Neural progenitor cell (in vitro differentiated cells): ENCODE measurements at regions not wholly inside any gene's neighbourhood (a gene's known extent, or its start where the extent isn't known, plus 50 kb on each side); places are given as distances from the start of the nearest gene placed in this dataset.

ENCODE experiments used
- EZH2 ChIP-seq: fragments of 200-600 bp; sonication (generic); IDR thresholded peaks from 2 replicates; pipeline ENCODE4 v1.6.1; 2017; ENCODE audit warnings: antibody characterized with exemption, mild to moderate bottlenecking, moderate library complexity
- EZH2phosphoT487 ChIP-seq: fragments of 200-600 bp; sonication (generic); IDR thresholded peaks from 2 replicates; pipeline ENCODE4 v1.6.1; 2017; ENCODE audit warnings: antibody characterized with exemption
- TF ChIP-seq, protein P1 (sequence below): fragments of 200-600 bp; sonication (generic); IDR thresholded peaks from 2 replicates; pipeline ENCODE4 v1.5.1; 2017; ENCODE audit warnings: antibody characterized with exemption, mild to moderate bottlenecking

DNA sequence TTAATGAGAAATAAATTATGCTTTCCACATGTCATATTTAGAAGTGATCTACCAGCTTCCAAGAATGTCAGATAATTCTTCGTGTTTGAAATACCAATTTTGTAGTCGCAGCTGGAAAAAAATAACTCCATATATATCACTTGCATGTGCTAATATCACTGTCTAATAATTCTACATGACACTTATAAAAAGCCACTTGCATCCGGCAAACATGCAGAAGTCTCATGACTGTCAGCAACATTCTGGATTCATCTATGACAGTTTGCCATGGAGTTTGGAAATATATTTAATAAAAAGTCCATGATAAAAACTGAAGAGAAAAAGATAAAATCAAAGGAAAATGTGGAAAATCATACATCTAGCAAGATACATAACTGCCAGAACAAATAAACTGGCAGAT, 1784.4 kb downstream of the SUCLG1 start:
- TF ChIP-seq, protein P1, sequence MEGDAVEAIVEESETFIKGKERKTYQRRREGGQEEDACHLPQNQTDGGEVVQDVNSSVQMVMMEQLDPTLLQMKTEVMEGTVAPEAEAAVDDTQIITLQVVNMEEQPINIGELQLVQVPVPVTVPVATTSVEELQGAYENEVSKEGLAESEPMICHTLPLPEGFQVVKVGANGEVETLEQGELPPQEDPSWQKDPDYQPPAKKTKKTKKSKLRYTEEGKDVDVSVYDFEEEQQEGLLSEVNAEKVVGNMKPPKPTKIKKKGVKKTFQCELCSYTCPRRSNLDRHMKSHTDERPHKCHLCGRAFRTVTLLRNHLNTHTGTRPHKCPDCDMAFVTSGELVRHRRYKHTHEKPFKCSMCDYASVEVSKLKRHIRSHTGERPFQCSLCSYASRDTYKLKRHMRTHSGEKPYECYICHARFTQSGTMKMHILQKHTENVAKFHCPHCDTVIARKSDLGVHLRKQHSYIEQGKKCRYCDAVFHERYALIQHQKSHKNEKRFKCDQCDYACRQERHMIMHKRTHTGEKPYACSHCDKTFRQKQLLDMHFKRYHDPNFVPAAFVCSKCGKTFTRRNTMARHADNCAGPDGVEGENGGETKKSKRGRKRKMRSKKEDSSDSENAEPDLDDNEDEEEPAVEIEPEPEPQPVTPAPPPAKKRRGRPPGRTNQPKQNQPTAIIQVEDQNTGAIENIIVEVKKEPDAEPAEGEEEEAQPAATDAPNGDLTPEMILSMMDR: no peak
- no peak for TF ChIP-seq EZH2
- TF ChIP-seq EZH2phosphoT487: no peak
